ENCODE measurements at regions not wholly inside any gene's neighbourhood (a gene's known extent, or its start where the extent isn't known, plus 50 kb on each side); places are given as distances from the start of the nearest gene placed in this dataset.
"Not testable (repeated sequence)": the region's sequence is repeated elsewhere in the genome, so short reads cannot be mapped to it uniquely, and the experiment has no call there.

DNA sequence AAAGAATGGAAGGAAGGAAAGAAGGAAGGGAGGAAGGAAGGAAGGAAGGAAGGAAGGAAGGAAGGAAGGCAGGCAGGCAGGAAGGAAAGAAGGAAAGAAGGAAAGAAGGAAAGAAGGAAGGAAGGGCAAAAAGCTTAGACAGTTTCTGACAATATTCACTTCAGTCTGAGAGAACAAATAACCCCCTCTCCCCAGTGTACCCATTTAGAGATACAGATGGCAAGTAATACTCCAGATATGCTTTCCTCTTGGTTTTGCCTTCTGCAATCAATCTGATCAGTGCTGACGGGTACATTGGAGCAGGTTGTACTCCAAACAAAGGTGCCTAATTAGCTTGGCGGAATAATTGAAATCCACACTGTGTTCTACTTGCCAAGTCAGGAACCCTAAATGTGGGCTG, 534.6 kb upstream of the TMEFF2 start:
- H3K27ac Mint-ChIP-seq = no peak overlapping the region
- no peak overlapping the region for H3K4me3 Mint-ChIP-seq
- no peaks in the 10 kb centered on the region for H3K27me3 Mint-ChIP-seq
- ChIA-PET CTCF (no interaction called here), POLR2A (no interaction called here)
- H3K9me3 Mint-ChIP-seq = no peaks in the 10 kb centered on the region
- intact Hi-C loops (cut with micrococcal nuclease) = no loop called here
- H3K36me3 Mint-ChIP-seq = no peaks in the 10 kb centered on the region
- no peaks in the 10 kb centered on the region for H3K4me1 Mint-ChIP-seq (ENCODE audit: low read depth)
- DNase-seq = no peak

- CTCF ChIA-PET = no interaction called here
- Mint-ChIP-seq H3K9me3 (no peaks in the 10 kb centered on the region), H3K36me3 (no peaks in the 10 kb centered on the region), H3K27ac (no peak overlapping the region), H3K4me3 (no peak overlapping the region), H3K4me1 (ENCODE audit: low read depth) (no peaks in the 10 kb centered on the region), H3K27me3 (no peaks in the 10 kb centered on the region)
- intact Hi-C loops (cut with micrococcal nuclease) = no loop called here
- POLR2A ChIA-PET = no interaction called here
- no peak for DNase-seq
Observed at GRCh38 chr2:192725991-192726390, 531.3 kb upstream of the TMEFF2 start.

DNA sequence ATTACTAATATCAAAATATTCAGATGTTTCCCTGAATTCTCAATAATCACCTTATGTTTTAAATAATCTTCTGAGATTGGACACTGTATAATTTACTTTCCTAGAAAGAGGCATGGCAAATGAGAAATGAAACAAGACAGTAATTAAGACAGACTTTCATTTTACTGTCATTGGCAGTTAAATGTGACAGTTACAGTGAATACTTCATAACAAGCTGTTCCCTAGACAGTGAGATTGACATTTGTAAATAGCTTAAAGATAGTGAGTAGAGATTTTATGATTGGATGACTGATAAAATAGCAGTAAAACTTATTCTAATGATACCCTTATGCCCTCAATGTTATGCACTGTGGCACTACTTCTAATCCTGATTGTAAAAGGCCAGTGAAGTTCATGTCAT, 524.9 kb upstream of the TMEFF2 start:
- ChIA-PET POLR2A (no interaction called here), CTCF (no interaction called here)
- intact Hi-C loops (cut with micrococcal nuclease) = no loop called here
- DNase-seq = no peak
- Mint-ChIP-seq H3K36me3 (no peaks in the 10 kb centered on the region), H3K4me3 (no peak overlapping the region), H3K9me3 (no peaks in the 10 kb centered on the region), H3K4me1 (ENCODE audit: low read depth) (no peaks in the 10 kb centered on the region), H3K27me3 (no peaks in the 10 kb centered on the region), H3K27ac (no peak overlapping the region)

DNA sequence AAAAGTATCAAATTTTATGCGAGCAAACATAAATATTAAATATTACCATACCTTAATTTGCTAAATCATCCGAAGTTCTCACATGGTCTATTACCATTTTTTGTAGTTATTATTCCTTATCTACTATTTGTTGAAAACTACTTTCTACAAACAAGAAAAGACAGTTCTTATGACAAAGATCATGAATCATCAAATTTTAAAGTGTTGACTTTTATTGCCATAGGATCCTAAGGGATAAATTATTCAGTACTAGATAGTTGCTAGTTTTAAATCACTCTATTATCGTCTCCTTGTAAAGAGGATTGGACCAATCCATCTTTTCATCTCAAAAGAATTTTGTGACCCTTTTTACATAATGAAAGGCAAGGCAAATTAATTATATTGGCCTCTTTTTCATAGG, 523.6 kb upstream of the TMEFF2 start:
- Mint-ChIP-seq H3K4me3 (no peak overlapping the region), H3K9me3 (no peaks in the 10 kb centered on the region), H3K4me1 (ENCODE audit: low read depth) (no peaks in the 10 kb centered on the region), H3K36me3 (no peaks in the 10 kb centered on the region), H3K27ac (no peak overlapping the region), H3K27me3 (no peaks in the 10 kb centered on the region)
- POLR2A ChIA-PET = no interaction called here
- DNase-seq = no peak
- CTCF ChIA-PET = no interaction called here
- intact Hi-C loops (cut with micrococcal nuclease) = no loop called here

GRCh38 chr2:192700934-192701333, 506.2 kb upstream of the TMEFF2 start:
- Mint-ChIP-seq H3K27me3 (no peaks in the 10 kb centered on the region), H3K27ac (no peak overlapping the region), H3K36me3 (no peaks in the 10 kb centered on the region), H3K4me3 (no peak overlapping the region), H3K9me3 (no peaks in the 10 kb centered on the region), H3K4me1 (ENCODE audit: low read depth) (no peaks in the 10 kb centered on the region)
- CTCF ChIA-PET = interaction anchor here (0.6 kb wide), 1 partner anchor 415 kb away, joined by 3 read pairs; no protein-coding TSS in a partner anchor
- no peak for DNase-seq
- POLR2A ChIA-PET = no interaction called here
- intact Hi-C loops (cut with micrococcal nuclease) = no loop called here

DNA sequence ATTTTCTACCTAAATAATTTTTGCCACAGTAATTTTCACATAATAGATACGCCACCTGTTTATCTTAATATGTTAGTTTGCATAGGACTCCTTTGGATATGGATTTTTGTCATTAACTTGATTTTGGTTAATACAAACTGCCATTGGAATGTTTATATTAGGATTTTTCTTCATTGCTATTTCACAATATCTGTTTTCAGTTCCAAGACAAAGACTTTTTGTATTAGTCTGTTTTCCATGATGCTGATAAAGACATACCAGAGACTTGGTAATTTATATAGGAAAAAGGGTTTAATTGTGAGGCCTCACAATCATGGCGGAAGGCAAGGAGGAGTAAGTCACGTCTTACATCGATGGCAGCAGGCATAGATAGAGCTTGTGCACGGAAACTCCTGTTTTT, 503.1 kb upstream of the TMEFF2 start:
- DNase-seq = no peak
- Mint-ChIP-seq H3K9me3 (no peaks in the 10 kb centered on the region), H3K4me1 (ENCODE audit: low read depth) (no peaks in the 10 kb centered on the region), H3K27ac (no peak overlapping the region), H3K4me3 (no peak overlapping the region), H3K36me3 (no peaks in the 10 kb centered on the region), H3K27me3 (no peaks in the 10 kb centered on the region)
- ChIA-PET POLR2A (no interaction called here), CTCF (no interaction called here)
- intact Hi-C loops (cut with micrococcal nuclease) = no loop called here

DNA sequence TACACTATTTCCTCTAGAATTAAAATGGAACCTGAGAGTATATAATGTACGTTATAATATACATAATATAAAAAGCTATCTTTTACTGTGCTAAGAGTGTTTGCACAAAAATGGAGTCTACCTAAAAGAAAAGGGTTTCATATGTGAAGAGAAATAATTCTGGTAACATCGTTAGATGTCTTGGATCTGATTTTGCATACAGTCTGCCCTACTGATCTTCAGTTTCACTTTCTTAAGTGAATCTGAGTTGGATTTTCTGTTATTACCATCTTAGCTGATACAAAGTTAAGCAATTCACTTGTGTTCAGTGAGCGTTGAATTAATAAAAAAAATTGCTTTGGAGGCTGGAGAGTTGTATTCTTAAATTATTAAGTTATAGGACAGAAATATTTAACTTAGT, 502.1 kb upstream of the TMEFF2 start:
- H3K36me3 Mint-ChIP-seq = no peaks in the 10 kb centered on the region
- H3K9me3 Mint-ChIP-seq = no peaks in the 10 kb centered on the region
- no peaks in the 10 kb centered on the region for H3K4me1 Mint-ChIP-seq (ENCODE audit: low read depth)
- ChIA-PET CTCF (no interaction called here), POLR2A (no interaction called here)
- no peak overlapping the region for H3K4me3 Mint-ChIP-seq
- no peaks in the 10 kb centered on the region for H3K27me3 Mint-ChIP-seq
- no peak for DNase-seq
- H3K27ac Mint-ChIP-seq = no peak overlapping the region
- intact Hi-C loops (cut with micrococcal nuclease) = no loop called here

GRCh38 chr2:192687015-192687414, 492.3 kb upstream of the TMEFF2 start:
- POLR2A ChIA-PET = no interaction called here
- H3K4me1 Mint-ChIP-seq (ENCODE audit: low read depth) = no peaks in the 10 kb centered on the region
- H3K4me3 Mint-ChIP-seq = no peak overlapping the region
- no peak overlapping the region for H3K27ac Mint-ChIP-seq
- H3K9me3 Mint-ChIP-seq = no peaks in the 10 kb centered on the region
- CTCF ChIA-PET = no interaction called here
- intact Hi-C loops (cut with micrococcal nuclease) = no loop called here
- DNase-seq = no peak
- H3K36me3 Mint-ChIP-seq = no peaks in the 10 kb centered on the region
- no peaks in the 10 kb centered on the region for H3K27me3 Mint-ChIP-seq

GRCh38 chr2:192682511-192682910, 487.8 kb upstream of the TMEFF2 start:
- H3K36me3 Mint-ChIP-seq; H3K27me3 Mint-ChIP-seq; H3K27ac Mint-ChIP-seq; H3K4me3 Mint-ChIP-seq; intact Hi-C loops (cut with micrococcal nuclease); CTCF ChIA-PET; H3K9me3 Mint-ChIP-seq; H3K4me1 Mint-ChIP-seq (ENCODE audit: low read depth); DNase-seq; POLR2A ChIA-PET: not testable (repeated sequence)

GRCh38 chr2:192675681-192676080, 480.9 kb upstream of the TMEFF2 start:
- no peaks in the 10 kb centered on the region for H3K9me3 Mint-ChIP-seq
- intact Hi-C loops (cut with micrococcal nuclease) = no loop called here
- no peaks in the 10 kb centered on the region for H3K36me3 Mint-ChIP-seq
- no peak for DNase-seq
- H3K27ac Mint-ChIP-seq = no peak overlapping the region
- POLR2A ChIA-PET = no interaction called here
- H3K4me3 Mint-ChIP-seq = no peak overlapping the region
- no peaks in the 10 kb centered on the region for H3K4me1 Mint-ChIP-seq (ENCODE audit: low read depth)
- H3K27me3 Mint-ChIP-seq = no peaks in the 10 kb centered on the region
- CTCF ChIA-PET = no interaction called here

DNA sequence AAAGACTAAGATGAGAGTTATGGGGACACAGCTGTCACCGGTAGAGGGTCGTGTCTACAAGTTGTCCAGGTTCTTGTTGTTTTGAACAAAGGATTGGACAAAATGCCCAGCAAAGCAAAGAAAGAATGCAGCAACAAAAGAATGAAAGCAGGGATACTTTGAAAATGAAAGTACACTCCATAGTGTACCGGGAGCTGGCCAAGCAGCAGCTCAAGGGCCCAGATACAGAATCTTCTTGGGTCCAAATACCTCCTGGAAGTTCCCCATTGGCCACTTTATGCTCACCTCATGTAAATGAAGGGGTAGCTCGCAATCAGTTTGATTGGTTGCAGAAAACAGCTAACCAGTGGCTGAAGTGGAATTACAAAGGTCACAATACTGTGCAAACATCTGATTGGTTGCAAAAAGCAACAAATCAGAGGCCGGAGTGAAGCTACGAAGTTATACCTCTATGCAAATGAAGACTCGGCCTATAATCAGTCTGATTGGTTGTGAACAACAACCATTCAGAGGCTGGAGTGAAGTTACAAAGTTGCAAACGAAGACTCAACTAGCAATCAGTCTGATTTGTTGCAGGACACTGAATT, 474.9 kb upstream of the TMEFF2 start:
- Mint-ChIP-seq H3K9me3 (no peaks in the 10 kb centered on the region), H3K27me3 (no peaks in the 10 kb centered on the region), H3K4me1 (ENCODE audit: low read depth) (no peaks in the 10 kb centered on the region), H3K4me3 (no peak overlapping the region), H3K27ac (no peak overlapping the region), H3K36me3 (no peaks in the 10 kb centered on the region)
- ChIA-PET CTCF (no interaction called here), POLR2A (no interaction called here)
- DNase-seq = no peak
- intact Hi-C loops (cut with micrococcal nuclease) = no loop called here

DNA sequence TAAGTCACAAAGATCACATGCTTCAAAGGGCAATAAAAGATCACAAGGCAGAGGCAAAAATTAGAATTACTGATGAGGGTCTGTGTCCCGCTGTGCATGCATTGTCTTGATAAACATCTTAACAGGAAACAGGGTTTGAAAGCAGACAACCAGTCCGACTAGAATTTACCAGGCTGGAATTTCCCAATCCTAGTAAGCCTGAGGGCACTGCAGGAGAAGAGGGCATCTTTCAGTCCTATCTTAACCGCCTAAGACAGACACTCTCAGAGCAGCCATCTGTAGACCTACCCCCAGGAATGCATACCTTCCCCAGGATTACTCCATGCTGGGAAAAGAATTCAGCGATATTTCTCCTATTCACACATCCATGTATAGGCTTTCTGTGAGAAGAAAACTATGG, 465.8 kb upstream of the TMEFF2 start:
- DNase-seq; intact Hi-C loops (cut with micrococcal nuclease); H3K27ac Mint-ChIP-seq; H3K4me1 Mint-ChIP-seq (ENCODE audit: low read depth); H3K36me3 Mint-ChIP-seq; POLR2A ChIA-PET; CTCF ChIA-PET; H3K27me3 Mint-ChIP-seq; H3K4me3 Mint-ChIP-seq; H3K9me3 Mint-ChIP-seq: not testable (repeated sequence)

DNA sequence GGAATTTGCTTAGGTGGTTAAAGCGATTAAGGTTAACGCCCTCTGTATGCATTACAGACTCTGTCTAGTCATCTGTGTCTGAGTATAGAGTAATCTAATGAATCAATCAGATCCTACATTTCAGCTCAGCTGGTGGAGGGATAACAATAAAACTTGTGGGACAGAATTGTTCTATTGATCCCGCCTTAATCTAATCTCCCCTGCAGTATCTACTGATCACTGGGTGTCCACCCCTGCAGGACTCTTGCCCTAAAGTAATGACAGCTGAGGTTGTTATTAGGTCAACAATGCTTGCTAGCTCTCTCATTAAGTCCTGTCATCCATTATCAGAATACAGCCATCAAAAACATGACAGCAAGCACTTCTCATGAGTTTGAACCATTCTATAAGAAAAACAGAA, 462.6 kb upstream of the TMEFF2 start:
- POLR2A ChIA-PET = interaction anchor here (0.5 kb wide), 1 partner anchor 1202 kb away, joined by 3 read pairs; no protein-coding TSS in a partner anchor
- Mint-ChIP-seq H3K9me3 (peaks cover 5% of the 10 kb centered on the region), H3K36me3 (no peaks in the 10 kb centered on the region), H3K27ac (no peak overlapping the region), H3K4me3 (no peak overlapping the region), H3K27me3 (no peaks in the 10 kb centered on the region), H3K4me1 (ENCODE audit: low read depth) (no peaks in the 10 kb centered on the region)
- CTCF ChIA-PET = interaction anchor here (0.8 kb wide), 1 partner anchor 495 kb away, joined by 3 read pairs; no protein-coding TSS in a partner anchor
- intact Hi-C loops (cut with micrococcal nuclease) = no loop called here
- no peak for DNase-seq

- CTCF ChIA-PET = no interaction called here
- H3K36me3 Mint-ChIP-seq = no peaks in the 10 kb centered on the region
- DNase-seq = no peak
- POLR2A ChIA-PET = no interaction called here
- no peaks in the 10 kb centered on the region for H3K4me1 Mint-ChIP-seq (ENCODE audit: low read depth)
- no peaks in the 10 kb centered on the region for H3K27me3 Mint-ChIP-seq
- intact Hi-C loops (cut with micrococcal nuclease) = no loop called here
- no peak overlapping the region for H3K27ac Mint-ChIP-seq
- no peak overlapping the region for H3K4me3 Mint-ChIP-seq
- H3K9me3 Mint-ChIP-seq = peaks cover 4% of the 10 kb centered on the region
Observed at GRCh38 chr2:192655916-192656315, 461.2 kb upstream of the TMEFF2 start.

All from activated CD4-positive, alpha-beta memory T cell treated with anti-CD3 and anti-CD28 coated beads for 36 hours (primary cell).